HG02938 (cell line): ENCODE measurements at regions not wholly inside any gene's neighbourhood (a gene's known extent, or its start where the extent isn't known, plus 50 kb on each side); places are given as distances from the start of the nearest gene placed in this dataset.
"Not testable (repeated sequence)": the region's sequence is repeated elsewhere in the genome, so short reads cannot be mapped to it uniquely, and the experiment has no call there.

Experiments
- ATAC-seq: cut with Tn5 transposase; IDR thresholded peaks from one replicate; pipeline ENCODE4 v1.9.1; 2021; ENCODE audit warnings: mild to moderate bottlenecking, moderate library complexity; ENCODE audit not compliant: unreplicated experiment

DNA sequence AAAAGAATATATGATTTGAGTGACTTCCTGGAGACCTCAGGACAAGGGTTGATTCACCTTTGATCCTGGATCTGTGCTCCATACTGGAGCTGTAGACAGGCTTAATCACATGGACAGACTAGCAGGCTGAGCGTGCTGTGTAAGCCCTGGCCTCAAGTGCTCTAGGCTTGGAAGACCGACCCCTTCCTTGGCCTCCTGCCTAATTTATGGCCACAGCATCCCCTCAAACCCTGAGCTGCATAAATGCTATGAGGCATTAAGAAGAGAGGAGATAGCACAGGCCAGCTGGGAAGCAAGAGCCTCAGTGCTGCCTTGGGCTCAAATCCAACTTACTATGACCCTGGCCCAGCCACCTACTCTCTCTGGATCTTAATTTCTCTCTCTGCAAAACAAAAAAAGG lies 385.1 kb downstream of the BUD13 start:
- no peak for ATAC-seq

DNA sequence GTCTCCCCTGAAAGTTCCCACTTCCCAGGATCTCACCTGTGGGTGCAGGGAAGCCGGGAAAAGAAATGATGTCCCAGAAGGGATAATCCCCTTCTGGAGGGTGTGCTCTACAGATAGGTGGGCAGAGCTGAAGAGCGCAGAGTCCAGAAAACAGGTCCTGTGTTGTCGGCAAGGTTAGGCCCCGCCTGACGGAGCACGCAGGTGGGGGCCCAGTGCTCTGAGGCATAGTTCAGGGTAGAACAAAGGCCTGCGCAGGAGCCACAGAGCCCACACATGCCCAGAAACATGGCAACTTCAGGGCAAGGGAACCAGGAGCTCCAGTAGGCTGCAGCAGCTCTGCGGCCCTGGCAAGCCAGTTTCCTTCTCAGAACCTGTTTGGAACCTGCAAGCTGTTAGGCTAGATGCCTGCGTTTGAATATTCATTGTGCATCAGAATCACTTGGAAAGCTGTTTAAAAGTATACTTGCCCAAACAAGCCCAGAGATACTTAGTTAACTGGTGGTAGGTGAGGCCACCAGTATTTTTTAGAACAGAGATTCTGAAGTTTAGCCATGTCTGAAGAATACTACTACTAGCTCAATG lies 386.6 kb downstream of the BUD13 start:
- no peak for ATAC-seq

DNA sequence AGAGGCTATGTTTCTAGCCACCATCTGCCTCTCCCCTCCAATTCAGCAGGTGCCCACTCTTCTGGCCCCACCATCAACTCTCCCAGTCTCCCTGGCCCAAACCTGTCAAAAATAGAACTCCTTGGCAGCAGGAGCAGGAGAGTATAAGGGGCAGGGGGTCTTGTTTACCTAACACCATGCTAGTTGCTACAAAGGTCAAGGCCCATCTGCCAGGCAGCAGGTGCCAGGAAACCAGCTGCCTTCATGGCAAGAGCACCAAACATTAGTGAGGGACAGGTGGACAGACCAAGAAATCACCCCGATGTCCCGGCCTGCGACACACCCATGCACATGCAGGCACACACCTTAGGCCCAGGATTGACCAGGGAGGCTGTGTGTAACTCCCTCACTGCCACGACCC lies 387.9 kb downstream of the BUD13 start:
- ATAC-seq: no peak

GRCh38 chr11:116384407-116384806 lies 388.4 kb downstream of the BUD13 start:
- no peak for ATAC-seq

DNA sequence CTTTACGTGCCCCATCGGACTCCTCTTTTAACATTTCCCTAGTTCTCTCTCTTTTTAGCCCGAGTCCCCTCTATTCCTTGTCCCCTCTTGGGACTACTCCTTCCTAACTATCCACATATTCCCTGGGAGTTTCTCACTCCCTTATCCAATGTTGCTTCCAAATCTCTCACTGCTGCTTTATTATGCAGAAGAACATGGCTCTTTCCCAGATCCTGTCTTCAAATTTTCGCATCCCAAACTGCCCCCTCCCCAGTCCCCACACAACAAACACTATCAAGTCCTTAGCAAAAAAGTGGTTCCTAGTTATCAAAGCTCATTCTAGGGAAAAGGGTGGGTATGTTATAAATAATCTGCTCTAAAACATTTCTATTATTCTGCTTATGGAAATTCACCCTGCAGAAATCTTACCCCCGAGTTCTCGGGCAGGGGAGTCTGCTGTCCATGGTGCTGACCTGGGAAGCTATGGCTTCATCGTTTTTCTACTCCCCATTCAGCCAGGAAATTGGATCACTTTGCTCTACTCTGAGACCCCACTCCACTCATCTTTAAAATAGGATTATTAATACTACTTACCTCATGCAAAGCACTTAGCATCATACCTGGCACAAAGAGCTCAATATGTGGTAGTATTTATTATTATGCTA lies 393.5 kb downstream of the BUD13 start:
- ATAC-seq: no peak

DNA sequence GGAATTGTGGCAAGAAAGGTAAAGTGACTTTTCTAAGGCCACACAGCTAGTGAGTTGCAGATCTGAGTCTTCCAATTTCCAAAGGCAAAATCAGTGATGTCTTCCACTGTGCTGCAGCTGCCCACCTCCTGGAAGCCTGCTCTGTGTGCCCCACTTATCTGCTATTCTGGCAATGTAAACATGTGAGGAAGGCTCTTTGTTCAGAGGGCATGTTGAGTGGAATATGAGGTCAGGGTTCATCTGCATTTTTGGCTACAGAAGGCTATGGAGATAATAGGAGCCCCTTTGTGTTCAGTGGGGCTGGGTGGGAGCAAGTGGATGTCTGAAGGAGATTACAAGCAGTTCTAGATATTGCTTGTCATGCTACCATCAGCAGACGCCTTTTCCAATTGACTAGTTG lies 396.2 kb downstream of the BUD13 start:
- no peak for ATAC-seq

DNA sequence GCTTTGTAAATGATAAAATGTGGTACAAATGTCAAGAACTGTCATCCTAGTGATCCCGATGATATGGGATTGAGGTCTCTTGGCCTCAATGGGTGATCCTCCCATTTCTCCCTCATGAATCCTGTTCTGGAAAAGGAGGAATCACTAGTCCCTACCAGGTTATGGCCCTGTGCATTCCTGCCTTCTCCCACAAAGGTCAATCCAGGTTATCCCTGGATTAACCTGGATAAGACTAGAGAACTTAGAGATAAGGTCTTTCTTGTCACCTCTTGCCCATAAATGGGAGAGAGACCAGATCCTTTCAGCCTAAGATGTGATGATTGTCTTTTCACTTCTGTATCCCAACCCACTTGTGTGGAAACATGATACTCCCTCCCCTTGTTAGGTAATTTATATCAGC lies 396.7 kb downstream of the BUD13 start:
- no peak for ATAC-seq

DNA sequence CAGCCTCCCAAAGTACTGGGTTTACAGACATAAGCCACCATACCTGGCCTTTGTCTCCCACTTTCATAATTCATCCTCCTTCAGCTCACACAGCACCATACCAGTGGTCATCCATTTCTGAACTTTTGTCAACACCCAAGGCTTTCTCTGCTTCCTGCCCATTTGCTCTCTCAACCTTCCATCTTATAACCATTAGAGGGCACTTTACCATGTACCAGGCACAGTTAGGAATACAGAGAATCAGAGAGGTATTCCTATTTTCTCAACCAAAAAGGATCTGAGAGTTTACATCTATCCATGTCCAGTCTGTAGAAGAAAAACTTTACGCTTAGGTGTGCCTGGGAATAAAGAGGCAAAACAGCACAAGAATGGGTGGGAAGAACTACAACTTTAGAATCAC lies 397.6 kb downstream of the BUD13 start:
- no peak for ATAC-seq

DNA sequence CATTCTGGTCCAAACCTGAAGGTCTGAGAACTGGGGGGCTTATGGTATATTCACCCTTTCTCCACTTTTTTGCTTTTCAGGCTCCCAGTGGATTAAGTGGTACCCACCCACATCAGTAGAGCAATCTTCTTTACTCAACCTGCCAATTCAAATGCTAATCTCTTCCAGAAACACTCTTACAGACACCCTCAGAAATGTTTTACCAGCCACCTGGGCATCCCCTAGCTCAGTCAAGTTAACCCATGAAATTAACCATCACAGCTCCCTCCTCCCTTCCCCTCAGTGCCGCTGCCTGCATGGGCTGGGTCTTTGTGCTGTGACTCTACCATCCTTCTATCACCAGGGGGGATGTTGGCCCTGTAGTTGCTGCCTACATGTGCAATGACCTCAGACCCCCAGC lies 398.7 kb downstream of the BUD13 start:
- no peak for ATAC-seq

- ATAC-seq: no peak
Measured at GRCh38 chr11:116373104-116373944, 399.5 kb downstream of the BUD13 start.

DNA sequence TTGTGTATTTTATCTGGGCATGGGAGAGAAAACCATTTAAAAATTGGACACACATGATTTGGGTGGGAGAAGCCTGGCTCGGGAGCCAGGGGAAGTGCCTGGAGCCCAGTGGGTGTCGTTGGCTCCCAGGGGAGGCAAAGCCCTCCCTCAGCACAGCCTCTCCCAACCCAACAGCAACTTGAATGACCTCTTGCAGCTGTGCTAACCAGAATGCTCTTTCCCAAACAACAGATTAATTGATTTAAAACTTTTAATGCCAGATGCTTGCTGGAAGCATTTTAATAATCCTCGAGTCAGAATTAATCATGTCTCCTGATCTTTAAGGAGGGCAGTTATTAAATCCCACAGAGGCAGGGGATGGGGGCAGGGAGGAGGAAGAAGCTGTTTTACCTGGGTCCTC lies 401.6 kb downstream of the BUD13 start:
- ATAC-seq: no peak

GRCh38 chr11:116368784-116369183 lies 404.0 kb downstream of the BUD13 start:
- no peak for ATAC-seq

GRCh38 chr11:116366980-116367645 lies 405.7 kb downstream of the BUD13 start:
- no peak for ATAC-seq

GRCh38 chr11:116366451-116366850 lies 406.3 kb downstream of the BUD13 start:
- no peak for ATAC-seq

- ATAC-seq: not testable (repeated sequence)
Measured at GRCh38 chr11:116364925-116365324, 407.9 kb downstream of the BUD13 start.

GRCh38 chr11:116364348-116364747 lies 408.4 kb downstream of the BUD13 start:
- no peak for ATAC-seq

DNA sequence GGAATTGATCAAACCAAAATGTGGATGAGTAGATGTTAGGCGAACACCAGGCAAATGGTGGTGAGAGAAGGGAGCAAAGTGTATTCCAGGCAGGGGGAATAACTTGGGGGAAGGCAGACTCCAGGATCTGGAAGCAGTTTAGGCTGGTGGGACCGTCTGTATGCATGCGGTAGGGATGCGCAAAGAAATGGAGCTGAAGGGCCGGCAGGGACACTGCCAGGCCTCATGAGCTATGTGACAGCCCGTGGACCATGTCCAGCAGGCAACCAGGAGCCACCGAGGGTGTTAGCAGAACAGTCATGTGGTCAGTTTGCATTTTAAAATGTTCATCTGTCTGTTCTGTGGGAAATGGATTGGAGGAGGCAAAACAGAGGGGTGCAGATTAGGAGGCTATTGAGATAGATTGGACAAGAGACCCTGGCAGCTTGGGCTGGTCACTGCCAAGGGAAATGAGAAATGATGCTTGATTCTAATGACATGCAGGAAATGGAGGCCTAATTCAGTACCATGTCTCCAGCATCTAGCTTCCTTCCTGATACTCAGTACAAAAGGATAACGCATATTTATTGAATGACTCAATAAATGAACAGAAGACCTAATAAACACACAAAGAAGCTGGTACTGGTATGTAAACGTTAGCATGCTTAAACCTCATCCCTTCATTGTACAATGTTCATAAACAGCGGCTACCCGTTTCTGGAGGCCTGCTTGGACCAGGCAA lies 412.4 kb downstream of the BUD13 start:
- ATAC-seq: no peak

DNA sequence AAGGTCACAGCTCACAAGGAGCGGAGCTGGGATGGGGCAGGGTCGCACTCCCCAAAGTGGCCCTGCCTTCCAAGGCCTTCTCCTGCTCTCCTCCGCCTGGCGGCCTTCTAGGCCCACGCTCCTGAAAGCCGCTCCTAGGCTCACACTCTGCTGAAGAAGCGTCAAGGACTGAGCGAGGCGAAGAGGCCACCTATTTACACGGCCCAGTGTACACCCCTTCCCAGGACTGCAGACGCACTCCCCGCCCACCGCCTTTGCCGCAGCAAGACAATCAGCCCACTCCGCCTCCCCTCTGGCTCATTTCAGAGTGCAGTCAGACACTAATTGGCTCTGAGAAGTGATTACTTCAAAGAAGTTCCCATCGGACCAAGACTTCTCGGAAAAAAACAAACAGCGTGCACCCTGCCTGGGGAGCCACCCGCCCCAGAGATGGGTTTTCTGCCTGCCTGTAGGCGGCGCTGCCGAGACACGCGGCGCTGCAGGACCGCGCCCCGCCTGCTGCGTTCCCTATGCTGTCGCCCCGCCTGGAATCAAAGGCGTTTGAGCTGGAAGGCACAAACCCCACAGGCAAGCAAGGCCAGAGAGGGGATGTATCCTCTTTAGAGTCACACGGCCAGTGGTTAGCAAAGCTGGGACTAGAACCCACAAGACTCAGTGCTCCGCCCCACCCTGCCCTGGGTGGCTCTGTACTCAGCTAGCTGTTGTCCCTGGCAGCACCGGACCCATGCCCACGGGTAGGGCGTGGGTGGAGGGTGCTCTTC lies 414.8 kb downstream of the BUD13 start:
- no peak for ATAC-seq

GRCh38 chr11:116356451-116356850 lies 416.3 kb downstream of the BUD13 start:
- ATAC-seq: no peak

GRCh38 chr11:116355104-116355503 lies 417.7 kb downstream of the BUD13 start:
- no peak for ATAC-seq
